Neural cell (in vitro differentiated cells): ENCODE measurements at regions not wholly inside any gene's neighbourhood (a gene's known extent, or its start where the extent isn't known, plus 50 kb on each side); places are given as distances from the start of the nearest gene placed in this dataset.
A peak's percentile ranks its signal among the peaks of the same experiment; 100 is the strongest.

ENCODE experiments used
- H2AFZ ChIP-seq: fragments of 200-600, 300-800 bp; sonication (generic), shearing (Covaris generic); 2 replicates; pipeline ENCODE4 v1.6.0; 2014; ENCODE audit warnings: low read depth, mild to moderate bottlenecking, antibody characterized with exemption, low read length, moderate library complexity
- H3F3A ChIP-seq: fragments of 200-600 bp; shearing (Covaris generic); 2 replicates; pipeline ENCODE4 v1.6.1; 2016; ENCODE audit warnings: mild to moderate bottlenecking, moderate library complexity, mixed read lengths, antibody characterized with exemption, low read length; ENCODE audit not compliant: insufficient read depth, poor library complexity, severe bottlenecking
- H3K27ac ChIP-seq: fragments of 200-600, 300-800 bp; sonication (generic), shearing (Covaris generic); 2 replicates; pipeline ENCODE4 v1.5.1; 2014; ENCODE audit warnings: mild to moderate bottlenecking, low read length, moderate library complexity
- H3K27me3 ChIP-seq: fragments of 300-800, 200-600 bp; sonication (generic), shearing (Covaris generic); 2 replicates; pipeline ENCODE4 v1.6.0; 2014; ENCODE audit warnings: mild to moderate bottlenecking, low read depth, low read length, moderate library complexity; ENCODE audit not compliant: insufficient read depth
- H3K36me3 ChIP-seq: fragments of 300-800, 200-600 bp; sonication (generic), shearing (Covaris generic); 2 replicates; pipeline ENCODE4 v1.5.1; 2014; ENCODE audit warnings: mild to moderate bottlenecking, antibody characterized with exemption, low read length, moderate library complexity; ENCODE audit not compliant: insufficient read depth
- H3K4me2 ChIP-seq: fragments of 300-800, 200-600 bp; sonication (generic), shearing (Covaris generic); 2 replicates; pipeline ENCODE4 v1.6.0; 2014; ENCODE audit warnings: mild to moderate bottlenecking, low read length
- H3K4me3 ChIP-seq: fragments of 300-800, 200-600 bp; sonication (generic), shearing (Covaris generic); 2 replicates; pipeline ENCODE4 v1.5.1; 2014; ENCODE audit warnings: mild to moderate bottlenecking, low read length, moderate library complexity
- H3K79me2 ChIP-seq: fragments of 200-600 bp; shearing (Covaris generic); replicated peaks from 2 replicates; pipeline ENCODE4 v1.6.0; 2014; ENCODE audit warnings: mild to moderate bottlenecking, low read length, moderate library complexity; ENCODE audit not compliant: insufficient read depth
- H3K9ac ChIP-seq: fragments of 300-800, 200-600 bp; sonication (generic), shearing (Covaris generic); 2 replicates; pipeline ENCODE4 v1.6.1; 2016; ENCODE audit warnings: mild to moderate bottlenecking, low read length, mixed read lengths
- H3K9me2 ChIP-seq: fragments of 200-600 bp; shearing (Covaris generic); 2 replicates; pipeline ENCODE4 v1.6.1; 2016; ENCODE audit warnings: mild to moderate bottlenecking, low read length, mixed read lengths; ENCODE audit not compliant: insufficient read depth
- H3K9me3 ChIP-seq: fragments of 200-600, 300-800 bp; sonication (generic), shearing (Covaris generic); 2 replicates; pipeline ENCODE4 v1.6.1; 2016; ENCODE audit warnings: mild to moderate bottlenecking, mixed run types, low read length, moderate library complexity, mixed read lengths
- H4K20me1 ChIP-seq: fragments of 200-600 bp; shearing (Covaris generic); 2 replicates; pipeline ENCODE4 v1.6.1; 2016; ENCODE audit warnings: mild to moderate bottlenecking, mixed run types; ENCODE audit not compliant: insufficient read depth
- EP300 ChIP-seq: fragments of 450-650 bp; conservative IDR thresholded peaks from 2 replicates; pipeline ENCODE4 v1.6.1; 2014; ENCODE audit warnings: antibody characterized with exemption, mild to moderate bottlenecking, moderate library complexity; ENCODE audit not compliant: poor library complexity, severe bottlenecking
- EZH2 ChIP-seq: fragments of 200-600, 300-800 bp; shearing (Covaris generic), sonication (generic); IDR thresholded peaks from 2 replicates; pipeline ENCODE4 v1.6.1; 2014; ENCODE audit warnings: antibody characterized with exemption, low read length, borderline replicate concordance, mild to moderate bottlenecking; ENCODE audit not compliant: insufficient read depth, poor library complexity, severe bottlenecking
- MXI1 ChIP-seq: fragments of 450-650 bp; conservative IDR thresholded peaks from 2 replicates; pipeline ENCODE4 v1.6.1; 2014; ENCODE audit warnings: antibody characterized with exemption, mild to moderate bottlenecking; ENCODE audit not compliant: poor library complexity, severe bottlenecking
- POLR2AphosphoS5 ChIP-seq: IDR thresholded peaks from 2 replicates; pipeline ENCODE4 v1.6.1; 2012
- RAD21 ChIP-seq: fragments of 450-650 bp; conservative IDR thresholded peaks from 2 replicates; pipeline ENCODE4 v1.6.1; 2014; ENCODE audit warnings: antibody characterized with exemption, mild to moderate bottlenecking, moderate library complexity
- REST ChIP-seq: IDR thresholded peaks from 2 replicates; pipeline ENCODE4 v1.6.1; 2012; ENCODE audit warnings: borderline replicate concordance
- SMC3 ChIP-seq: fragments of 450-650 bp; conservative IDR thresholded peaks from 2 replicates; pipeline ENCODE4 v1.6.1; 2014; ENCODE audit warnings: antibody characterized with exemption, mild to moderate bottlenecking, moderate library complexity; ENCODE audit not compliant: poor library complexity
- TAF1 ChIP-seq: IDR thresholded peaks from 2 replicates; pipeline ENCODE4 v1.6.1; 2012; ENCODE audit warnings: low read depth
- TF ChIP-seq, protein P1 (sequence below): fragments of 450-650 bp; IDR thresholded peaks from 2 replicates; pipeline ENCODE4 v1.5.1; 2014; ENCODE audit warnings: antibody characterized with exemption, mild to moderate bottlenecking, moderate library complexity; ENCODE audit not compliant: poor library complexity, severe bottlenecking

DNA sequence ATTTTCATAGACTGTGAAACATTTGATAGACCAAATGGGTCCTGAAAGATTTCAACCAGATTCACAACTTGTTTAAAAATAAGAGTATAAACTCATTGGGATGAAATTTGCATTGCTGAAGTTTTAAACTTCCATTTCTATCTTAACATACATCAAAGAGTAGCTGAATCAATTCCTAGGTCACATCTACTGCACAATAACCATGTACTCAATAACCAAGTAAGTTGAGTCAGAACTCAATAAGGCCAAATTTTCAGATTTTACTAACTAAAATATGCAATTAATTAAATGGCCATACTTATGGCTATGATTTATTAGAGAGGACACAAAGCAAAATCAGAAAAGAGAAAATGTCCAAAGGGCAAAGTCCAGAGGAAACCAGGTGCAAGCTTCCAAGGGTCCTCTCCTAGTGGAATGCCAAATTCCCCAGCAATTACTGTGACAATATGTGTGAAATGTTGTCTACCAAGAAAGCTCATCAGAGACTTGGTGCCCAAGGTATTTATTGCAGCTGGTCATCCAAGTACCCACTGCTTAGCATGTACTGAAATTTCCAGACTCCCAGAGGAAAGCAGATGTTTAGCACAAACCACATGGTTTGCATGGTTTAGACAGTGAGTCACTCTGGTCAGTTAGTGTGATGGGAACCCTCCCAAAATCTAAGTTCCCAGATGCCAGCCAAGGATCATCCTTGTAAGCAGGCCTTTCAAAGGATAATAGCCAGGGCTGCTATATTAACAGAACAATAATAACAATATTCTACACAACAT is 238.9 kb downstream of the IPMK start:
- no peak overlapping the region for H3K4me2 ChIP-seq
- H4K20me1 ChIP-seq, result no peaks in the 10 kb centered on the region
- H3K9ac ChIP-seq, result no peak overlapping the region
- no peaks in the 10 kb centered on the region for H3K27me3 ChIP-seq
- no peak overlapping the region for H2AFZ ChIP-seq
- no peak overlapping the region for H3K27ac ChIP-seq
- no peaks in the 10 kb centered on the region for H3K79me2 ChIP-seq
- H3K9me3 ChIP-seq, result no peaks in the 10 kb centered on the region
- no peaks in the 10 kb centered on the region for H3K36me3 ChIP-seq
- TF ChIP-seq EP300 (no peak), SMC3 (no peak), POLR2AphosphoS5 (no peak), MXI1 (no peak), EZH2 (no peak), TAF1 (no peak), RAD21 (no peak), REST (no peak)
- TF ChIP-seq, protein P1, sequence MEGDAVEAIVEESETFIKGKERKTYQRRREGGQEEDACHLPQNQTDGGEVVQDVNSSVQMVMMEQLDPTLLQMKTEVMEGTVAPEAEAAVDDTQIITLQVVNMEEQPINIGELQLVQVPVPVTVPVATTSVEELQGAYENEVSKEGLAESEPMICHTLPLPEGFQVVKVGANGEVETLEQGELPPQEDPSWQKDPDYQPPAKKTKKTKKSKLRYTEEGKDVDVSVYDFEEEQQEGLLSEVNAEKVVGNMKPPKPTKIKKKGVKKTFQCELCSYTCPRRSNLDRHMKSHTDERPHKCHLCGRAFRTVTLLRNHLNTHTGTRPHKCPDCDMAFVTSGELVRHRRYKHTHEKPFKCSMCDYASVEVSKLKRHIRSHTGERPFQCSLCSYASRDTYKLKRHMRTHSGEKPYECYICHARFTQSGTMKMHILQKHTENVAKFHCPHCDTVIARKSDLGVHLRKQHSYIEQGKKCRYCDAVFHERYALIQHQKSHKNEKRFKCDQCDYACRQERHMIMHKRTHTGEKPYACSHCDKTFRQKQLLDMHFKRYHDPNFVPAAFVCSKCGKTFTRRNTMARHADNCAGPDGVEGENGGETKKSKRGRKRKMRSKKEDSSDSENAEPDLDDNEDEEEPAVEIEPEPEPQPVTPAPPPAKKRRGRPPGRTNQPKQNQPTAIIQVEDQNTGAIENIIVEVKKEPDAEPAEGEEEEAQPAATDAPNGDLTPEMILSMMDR, result no peak
- H3K9me2 ChIP-seq, result no peaks in the 10 kb centered on the region
- no peaks in the 10 kb centered on the region for H3F3A ChIP-seq
- no peak overlapping the region for H3K4me3 ChIP-seq

DNA sequence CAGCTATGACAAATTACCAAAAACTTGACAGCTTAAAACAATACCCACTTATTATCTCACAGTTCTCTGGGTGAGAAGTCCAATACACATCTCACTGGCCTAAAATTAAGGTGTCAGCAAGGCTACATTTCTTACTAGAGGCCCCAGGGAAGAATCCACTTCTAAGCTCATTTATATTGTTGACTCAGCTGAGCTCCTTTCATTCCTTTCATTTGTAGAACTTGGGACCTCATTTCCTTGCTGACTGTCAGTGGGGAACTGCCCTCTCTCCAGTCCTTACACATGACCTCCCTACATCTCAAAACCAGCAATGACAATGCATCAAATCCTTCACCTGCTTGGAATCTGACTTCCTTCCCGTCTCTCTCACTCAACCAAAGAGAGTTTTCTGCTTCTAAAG is 240.3 kb downstream of the IPMK start:
- Histone ChIP-seq H3K9ac (no peak overlapping the region), H3K27me3 (no peaks in the 10 kb centered on the region), H4K20me1 (no peaks in the 10 kb centered on the region), H3K4me3 (no peak overlapping the region), H3K36me3 (no peaks in the 10 kb centered on the region), H3K27ac (peak overlapping the region; percentile 16), H3K4me2 (no peak overlapping the region), H3K79me2 (no peaks in the 10 kb centered on the region), H3K9me3 (no peaks in the 10 kb centered on the region), H3F3A (no peaks in the 10 kb centered on the region), H2AFZ (no peak overlapping the region), H3K9me2 (no peaks in the 10 kb centered on the region)
- TF ChIP-seq POLR2AphosphoS5 (no peak), EP300 (no peak), RAD21 (no peak), TAF1 (no peak), SMC3 (no peak), EZH2 (no peak), REST (no peak), MXI1 (no peak)
- TF ChIP-seq, protein P1, result no peak
